ENCODE measurements at regions not wholly inside any gene's neighbourhood (a gene's known extent, or its start where the extent isn't known, plus 50 kb on each side); places are given as distances from the start of the nearest gene placed in this dataset.

DNA sequence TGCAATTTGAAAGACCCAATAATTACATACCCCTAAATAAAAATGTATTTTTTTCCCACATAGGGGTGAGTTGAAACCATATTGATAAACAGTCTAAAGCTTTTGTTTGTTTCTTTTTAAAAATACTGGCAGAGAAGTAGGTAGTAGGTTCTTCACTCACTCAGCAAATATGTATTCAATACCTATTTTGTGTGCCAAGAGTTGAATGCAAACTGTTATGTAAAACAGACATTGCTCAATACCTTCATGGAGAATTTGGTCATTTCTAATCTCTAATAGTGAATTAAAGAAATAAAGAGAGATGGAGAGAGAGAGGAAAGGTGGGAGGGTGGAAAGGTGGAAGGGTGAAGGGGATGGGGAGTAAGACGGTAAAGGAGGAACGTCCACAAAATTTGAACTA lies 589.9 kb upstream of the GNPDA2 start:
- intact Hi-C loops (cut with DNase I): no loop called here
- TF ChIP-seq, protein P1, sequence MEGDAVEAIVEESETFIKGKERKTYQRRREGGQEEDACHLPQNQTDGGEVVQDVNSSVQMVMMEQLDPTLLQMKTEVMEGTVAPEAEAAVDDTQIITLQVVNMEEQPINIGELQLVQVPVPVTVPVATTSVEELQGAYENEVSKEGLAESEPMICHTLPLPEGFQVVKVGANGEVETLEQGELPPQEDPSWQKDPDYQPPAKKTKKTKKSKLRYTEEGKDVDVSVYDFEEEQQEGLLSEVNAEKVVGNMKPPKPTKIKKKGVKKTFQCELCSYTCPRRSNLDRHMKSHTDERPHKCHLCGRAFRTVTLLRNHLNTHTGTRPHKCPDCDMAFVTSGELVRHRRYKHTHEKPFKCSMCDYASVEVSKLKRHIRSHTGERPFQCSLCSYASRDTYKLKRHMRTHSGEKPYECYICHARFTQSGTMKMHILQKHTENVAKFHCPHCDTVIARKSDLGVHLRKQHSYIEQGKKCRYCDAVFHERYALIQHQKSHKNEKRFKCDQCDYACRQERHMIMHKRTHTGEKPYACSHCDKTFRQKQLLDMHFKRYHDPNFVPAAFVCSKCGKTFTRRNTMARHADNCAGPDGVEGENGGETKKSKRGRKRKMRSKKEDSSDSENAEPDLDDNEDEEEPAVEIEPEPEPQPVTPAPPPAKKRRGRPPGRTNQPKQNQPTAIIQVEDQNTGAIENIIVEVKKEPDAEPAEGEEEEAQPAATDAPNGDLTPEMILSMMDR (IDR thresholded peaks at IDR 0.05): no peak

GRCh38 chr4:45302828-45303227 lies 576.5 kb upstream of the GNPDA2 start:
- Histone ChIP-seq H3K36me3 (no peaks in the 10 kb centered on the region), H3K27ac (no peak overlapping the region), H3K27me3 (no peaks in the 10 kb centered on the region), H3K4me1 (no peaks in the 10 kb centered on the region), H3K4me3 (no peak overlapping the region), H3K9me3 (no peaks in the 10 kb centered on the region)
- TF ChIP-seq, protein P1 (IDR thresholded peaks at IDR 0.05): no peak
- DNase-seq (ENCODE audit: low spot score in 2 of 2): no peak
- intact Hi-C loops (cut with DNase I): no loop called here

More for the DNA sequence above, 589.9 kb upstream of the GNPDA2 start:
- H3K4me3 ChIP-seq: no peak overlapping the region
- no peak overlapping the region for H3K27ac ChIP-seq
- H3K36me3 ChIP-seq: no peaks in the 10 kb centered on the region
- H3K9me3 ChIP-seq: no peaks in the 10 kb centered on the region
- no peaks in the 10 kb centered on the region for H3K4me1 ChIP-seq
- no peak for DNase-seq (ENCODE audit: low spot score in 2 of 2)
- no peaks in the 10 kb centered on the region for H3K27me3 ChIP-seq

DNA sequence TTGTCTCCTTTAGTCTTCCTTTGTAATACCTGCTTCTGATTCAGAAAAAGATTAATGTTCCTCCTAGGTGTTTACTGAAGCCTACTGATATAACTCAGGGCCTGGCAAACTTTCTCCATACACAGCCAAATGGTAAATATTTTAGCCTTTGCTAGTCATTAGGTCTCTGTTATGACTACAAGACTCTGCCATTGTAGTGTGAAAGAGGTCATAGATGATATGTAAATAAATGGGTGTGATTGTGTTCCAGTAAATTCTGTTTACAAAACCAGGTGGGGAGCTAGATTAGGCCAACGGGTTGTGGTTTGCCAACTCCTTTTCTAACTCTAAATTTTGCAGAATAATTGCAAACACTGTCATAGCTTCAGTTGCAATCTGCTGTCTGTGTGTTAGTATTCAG lies 568.1 kb upstream of the GNPDA2 start:
- no peak overlapping the region for H3K4me3 ChIP-seq
- H3K27ac ChIP-seq: no peak overlapping the region
- DNase-seq (ENCODE audit: low spot score in 2 of 2): no peak
- H3K27me3 ChIP-seq: no peaks in the 10 kb centered on the region
- no peaks in the 10 kb centered on the region for H3K4me1 ChIP-seq
- no peaks in the 10 kb centered on the region for H3K36me3 ChIP-seq
- TF ChIP-seq, protein P1 (IDR thresholded peaks at IDR 0.05): no peak
- intact Hi-C loops (cut with DNase I): no loop called here
- no peaks in the 10 kb centered on the region for H3K9me3 ChIP-seq

DNA sequence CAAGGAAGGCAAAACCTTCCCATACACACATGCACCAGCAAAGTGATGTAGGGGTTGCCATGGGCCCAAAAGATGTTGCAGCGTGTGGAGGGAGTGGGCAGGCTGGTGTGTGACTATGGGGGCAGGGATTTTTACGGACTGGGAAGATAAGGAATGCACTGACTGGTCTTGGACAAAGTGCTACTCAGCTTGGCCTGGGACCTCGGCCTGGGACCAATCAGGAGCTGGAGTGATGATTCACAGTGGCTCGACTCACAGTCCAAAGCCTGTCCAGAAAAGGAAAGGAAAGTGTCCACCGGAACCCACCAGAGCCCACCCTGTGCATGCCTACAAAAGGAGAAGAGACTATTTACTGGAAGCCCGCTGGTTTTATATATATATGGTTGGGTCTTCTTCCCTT lies 567.0 kb upstream of the GNPDA2 start:
- Histone ChIP-seq H3K36me3 (no peaks in the 10 kb centered on the region), H3K27ac (no peak overlapping the region), H3K27me3 (no peaks in the 10 kb centered on the region), H3K9me3 (no peaks in the 10 kb centered on the region), H3K4me3 (no peak overlapping the region), H3K4me1 (no peaks in the 10 kb centered on the region)
- no peak for DNase-seq (ENCODE audit: low spot score in 2 of 2)
- TF ChIP-seq, protein P1 (IDR thresholded peaks at IDR 0.05): no peak
- intact Hi-C loops (cut with DNase I): no loop called here

GRCh38 chr4:45292844-45293243 lies 566.5 kb upstream of the GNPDA2 start:
- TF ChIP-seq, protein P1 (IDR thresholded peaks at IDR 0.05): no peak
- Histone ChIP-seq H3K27ac (no peak overlapping the region), H3K27me3 (no peaks in the 10 kb centered on the region), H3K4me3 (no peak overlapping the region), H3K4me1 (no peaks in the 10 kb centered on the region), H3K36me3 (no peaks in the 10 kb centered on the region), H3K9me3 (no peaks in the 10 kb centered on the region)
- intact Hi-C loops (cut with DNase I): no loop called here
- DNase-seq (ENCODE audit: low spot score in 2 of 2): no peak

- intact Hi-C loops (cut with DNase I): no loop called here
- Histone ChIP-seq H3K9me3 (no peaks in the 10 kb centered on the region), H3K27ac (no peak overlapping the region), H3K27me3 (no peaks in the 10 kb centered on the region), H3K4me1 (no peaks in the 10 kb centered on the region), H3K4me3 (no peak overlapping the region), H3K36me3 (no peaks in the 10 kb centered on the region)
- TF ChIP-seq, protein P1 (IDR thresholded peaks at IDR 0.05): no peak
- DNase-seq (ENCODE audit: low spot score in 2 of 2): no peak
Observed at GRCh38 chr4:45284400-45285085, 558.2 kb upstream of the GNPDA2 start.

Data from ascending aorta (tissue), 2 donors.